GM19240 (cell line): ENCODE measurements at regions not wholly inside any gene's neighbourhood (a gene's known extent, or its start where the extent isn't known, plus 50 kb on each side); places are given as distances from the start of the nearest gene placed in this dataset.

Source experiments
- DNase-seq: peaks from one replicate; pipeline ENCODE4 v3.0.0; 2011; ENCODE audit warnings: low spot score; ENCODE audit not compliant: insufficient read length

DNA sequence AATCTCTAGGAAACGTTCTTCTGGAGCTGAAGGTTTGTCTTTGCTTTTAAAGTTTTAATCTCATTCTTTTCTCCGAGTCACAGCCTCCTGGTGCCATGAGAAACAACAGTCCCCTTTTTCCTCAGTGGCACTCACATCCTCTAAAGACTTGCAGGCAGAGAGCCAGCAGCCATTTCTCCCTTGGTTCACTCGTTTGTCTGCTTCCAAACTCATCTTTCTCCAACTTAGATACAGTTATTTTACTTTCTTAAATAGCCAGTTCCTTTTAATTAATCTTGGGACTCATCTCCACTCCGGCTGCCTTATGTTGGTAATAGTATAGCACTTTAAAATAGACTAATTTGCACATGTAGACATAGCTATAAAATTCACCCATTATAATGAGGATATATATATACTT is 555.2 kb downstream of the FGF9 start:
- DNase-seq, result no peak

- no peak for DNase-seq
Observed at GRCh38 chr13:22227895-22228294, 557.0 kb downstream of the FGF9 start.

- DNase-seq, result no peak
Observed at GRCh38 chr13:22229916-22230315, 559.0 kb downstream of the FGF9 start.

GRCh38 chr13:22232186-22232585 is 561.3 kb downstream of the FGF9 start:
- DNase-seq, result no peak

DNA sequence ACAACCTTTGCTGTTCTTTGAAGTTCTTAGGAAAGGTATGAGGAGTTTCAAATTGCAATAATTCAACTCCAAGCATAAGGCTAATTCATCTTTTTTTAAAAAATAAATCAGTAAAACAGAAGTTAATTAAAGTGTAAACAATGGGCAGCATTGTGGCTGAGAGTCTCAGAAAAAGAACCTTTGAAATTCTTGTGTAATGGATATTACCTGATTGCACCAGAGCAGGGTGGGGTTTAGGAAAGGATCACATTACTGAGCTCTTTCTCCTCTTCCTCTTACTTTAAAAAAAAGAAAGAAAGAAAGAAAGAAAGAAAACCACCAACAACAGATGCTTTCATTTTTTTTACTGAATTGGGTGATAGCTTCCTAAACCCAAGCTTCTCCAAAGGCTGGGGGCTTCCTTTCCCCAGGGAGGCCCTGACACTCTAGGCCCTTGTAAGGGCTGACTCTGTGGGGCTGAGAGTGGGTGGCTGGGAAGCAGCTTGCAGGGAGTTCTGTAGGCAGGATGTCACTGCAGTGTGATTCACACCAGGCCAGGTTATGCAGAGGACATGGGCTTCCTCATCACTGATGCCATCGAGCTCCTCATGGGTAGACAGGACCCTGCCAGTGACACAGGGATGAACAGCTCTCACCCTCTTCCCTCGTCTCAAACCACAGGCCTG is 564.5 kb downstream of the FGF9 start:
- no peak for DNase-seq

DNA sequence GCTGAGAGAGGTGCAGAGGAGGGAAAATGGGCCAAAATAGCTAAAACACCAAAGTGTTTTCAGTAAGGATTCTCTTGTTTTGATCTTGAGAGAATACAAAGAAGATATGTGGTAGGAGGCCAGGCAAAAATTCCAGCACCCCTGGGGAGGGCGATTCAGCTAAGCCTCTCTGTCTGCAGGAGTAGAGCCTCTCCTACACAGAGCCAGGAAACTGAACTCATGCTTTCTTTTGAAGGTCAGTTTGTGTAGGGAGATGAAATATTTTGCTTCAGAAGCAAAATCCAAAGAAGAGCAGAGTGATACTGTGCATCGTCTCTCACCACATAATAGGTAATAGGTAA is 565.0 kb downstream of the FGF9 start:
- no peak for DNase-seq

- DNase-seq, result no peak
Observed at GRCh38 chr13:22238269-22238668, 567.4 kb downstream of the FGF9 start.

DNA sequence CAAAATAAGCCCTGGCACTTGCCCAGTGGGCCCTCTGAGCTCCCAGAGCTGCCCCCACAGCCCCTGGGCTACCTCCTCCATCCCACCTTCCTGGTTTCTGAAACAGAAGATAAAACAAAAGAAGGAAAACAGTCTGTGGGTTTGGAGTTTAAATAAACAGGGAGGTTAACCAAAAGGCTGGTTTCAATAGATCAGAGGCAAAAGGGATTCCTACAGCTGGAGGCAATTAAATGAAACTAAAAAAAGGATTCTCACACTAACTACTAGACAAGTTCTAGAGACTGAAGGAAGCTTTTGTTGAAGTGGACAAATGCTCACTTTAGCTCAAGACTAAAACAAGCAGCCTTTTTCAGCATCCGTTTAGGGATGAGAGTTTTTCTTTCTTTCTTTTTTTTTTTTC is 569.8 kb downstream of the FGF9 start:
- no peak for DNase-seq

GRCh38 chr13:22243469-22244163 is 572.7 kb downstream of the FGF9 start:
- DNase-seq, result no peak

- no peak for DNase-seq
Observed at GRCh38 chr13:22252281-22252830, 581.5 kb downstream of the FGF9 start.

DNA sequence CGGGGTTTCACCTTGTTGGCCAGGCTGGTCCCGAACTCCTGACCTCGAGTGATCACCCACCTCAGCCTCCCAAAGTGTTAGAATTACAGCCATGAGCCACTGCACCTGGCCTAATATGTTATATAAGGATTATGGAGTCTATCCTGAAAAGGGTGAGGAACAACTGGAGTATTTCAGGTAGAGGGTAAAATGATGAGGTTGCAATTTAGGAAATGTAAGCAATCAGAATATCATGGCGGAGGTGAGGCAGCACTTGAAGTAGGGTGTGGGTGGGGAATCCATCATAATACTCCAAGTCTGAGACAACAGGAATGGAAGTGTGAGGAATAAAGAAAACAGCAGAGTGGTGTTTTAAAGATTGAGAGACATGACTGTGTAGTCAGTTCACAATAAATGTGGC is 582.2 kb downstream of the FGF9 start:
- DNase-seq, result no peak

GRCh38 chr13:22256111-22256639 is 585.3 kb downstream of the FGF9 start:
- DNase-seq, result no peak

- no peak for DNase-seq
Observed at GRCh38 chr13:22262001-22262885, 591.4 kb downstream of the FGF9 start.

DNA sequence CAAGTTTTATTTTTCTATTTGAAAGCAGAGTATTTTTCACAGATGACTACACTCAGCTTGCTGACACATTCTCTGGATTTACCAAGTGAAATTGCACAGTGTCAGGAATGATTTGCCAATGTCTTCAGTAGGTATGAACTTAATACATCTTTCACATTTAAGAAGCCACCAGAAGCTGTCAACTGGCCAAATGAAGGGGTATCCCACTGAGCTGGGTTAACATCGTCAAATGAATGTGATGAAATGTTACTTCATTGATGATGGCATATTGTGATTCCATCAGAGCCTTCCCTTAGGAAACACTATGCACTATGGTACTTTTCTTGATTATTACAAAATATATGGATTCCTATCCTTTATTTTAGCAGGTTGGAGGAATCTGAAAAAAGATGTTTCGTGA is 592.3 kb downstream of the FGF9 start:
- DNase-seq, result no peak

- no peak for DNase-seq
Observed at GRCh38 chr13:22265563-22265962, 594.7 kb downstream of the FGF9 start.

- no peak for DNase-seq
Observed at GRCh38 chr13:22270881-22271280, 600.0 kb downstream of the FGF9 start.

DNA sequence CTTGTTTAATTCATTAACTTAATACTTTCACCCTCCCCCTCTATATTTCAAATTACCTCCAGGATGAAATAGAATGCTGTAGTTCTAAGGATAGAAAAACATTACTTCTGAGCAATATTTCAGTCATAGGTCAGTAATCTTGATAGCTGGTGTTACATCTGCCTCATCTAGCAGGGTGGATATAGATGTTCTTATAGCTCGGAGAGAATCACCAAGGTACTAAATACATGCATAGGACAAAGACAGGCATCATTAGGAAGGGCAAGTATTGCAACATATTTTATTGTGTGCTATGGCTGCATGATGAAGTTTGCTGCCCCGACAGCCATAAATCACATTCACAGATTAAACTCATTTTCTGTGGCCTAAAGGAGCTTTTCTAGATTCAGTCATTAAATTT is 601.0 kb downstream of the FGF9 start:
- no peak for DNase-seq

- no peak for DNase-seq
Observed at GRCh38 chr13:22275393-22275792, 604.5 kb downstream of the FGF9 start.

GRCh38 chr13:22276616-22277015 is 605.7 kb downstream of the FGF9 start:
- no peak for DNase-seq

DNA sequence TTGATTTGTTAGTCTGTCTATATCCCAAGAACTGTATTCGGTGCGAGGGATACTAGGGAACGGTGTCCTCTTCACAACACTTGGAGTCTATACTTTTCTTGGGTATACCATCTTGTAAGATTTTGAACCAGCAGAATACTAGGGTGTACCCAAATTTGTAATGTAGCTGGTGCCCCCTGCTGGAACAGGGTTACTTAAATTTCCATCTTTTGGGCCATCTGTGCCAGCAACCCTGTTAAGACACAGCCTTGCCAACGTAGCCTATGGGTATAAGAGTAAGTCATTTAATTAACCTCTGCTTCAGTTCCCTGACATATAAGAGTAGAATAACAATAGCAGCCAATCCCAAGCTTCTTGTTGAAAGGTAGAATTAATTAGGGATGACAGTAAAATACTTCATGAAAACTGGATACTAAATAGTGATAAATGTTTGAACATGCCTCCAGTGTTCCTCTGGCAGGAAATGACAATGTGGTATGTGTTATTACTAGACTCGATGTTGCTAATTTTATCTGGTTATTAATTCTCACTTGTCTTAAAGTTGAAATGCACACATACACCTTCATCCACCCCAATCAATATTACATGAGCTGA is 607.6 kb downstream of the FGF9 start:
- no peak for DNase-seq

- no peak for DNase-seq
Observed at GRCh38 chr13:22285867-22286266, 615.0 kb downstream of the FGF9 start.
